Cardiac fibroblast (primary cell): ENCODE measurements at regions not wholly inside any gene's neighbourhood (a gene's known extent, or its start where the extent isn't known, plus 50 kb on each side); places are given as distances from the start of the nearest gene placed in this dataset.

Experiments
- DNase-seq, 2 donors: peaks; one replicate each; pipeline versions ENCODE4 v3.0.0 to v3.0.0-alpha.2; 2010; ENCODE audit warnings: low read depth in 2 of 2
- H3K4me3 ChIP-seq, 2 donors: replicated peaks in 1 of 2; 1 replicate in 1 of 2; 2 replicates in 1 of 2; pipeline ENCODE4 v1.5.1; 2011; ENCODE audit warnings: low read depth in 2 of 2, low read length in 2 of 2, mild to moderate bottlenecking in 2 of 2, moderate library complexity in 1 of 2
- CTCF ChIP-seq: IDR thresholded peaks from one replicate; pipeline ENCODE4 v1.5.1; 2011; ENCODE audit warnings: low read depth, mild to moderate bottlenecking, low read length, inconsistent platforms

- no peak for DNase-seq
- no peak overlapping the region for H3K4me3 ChIP-seq
- no peak for TF ChIP-seq CTCF
These were observed 121.0 kb downstream of the MRPL14 start for GRCh38 chr6:44006123-44006871.

GRCh38 chr6:44005507-44005903, 121.7 kb downstream of the MRPL14 start:
- no peak overlapping the region for H3K4me3 ChIP-seq
- no peak for TF ChIP-seq CTCF
- DNase-seq, result no peak

- no peak overlapping the region for H3K4me3 ChIP-seq
- peak in 1 of 2 donors; percentile 34 for DNase-seq
- peak; percentile 45 for TF ChIP-seq CTCF
These were observed 122.4 kb downstream of the MRPL14 start for GRCh38 chr6:44004625-44005506.

GRCh38 chr6:44004136-44004535, 123.1 kb downstream of the MRPL14 start:
- no peak for DNase-seq
- no peak overlapping the region for H3K4me3 ChIP-seq
- no peak for TF ChIP-seq CTCF

GRCh38 chr6:44003345-44004061, 123.7 kb downstream of the MRPL14 start:
- DNase-seq, result no peak
- H3K4me3 ChIP-seq, result no peak overlapping the region
- no peak for TF ChIP-seq CTCF

GRCh38 chr6:44002593-44003344, 124.5 kb downstream of the MRPL14 start:
- TF ChIP-seq CTCF, result no peak
- peak overlapping the region; percentile 38 to 41 for H3K4me3 ChIP-seq
- DNase-seq, result peak; percentile 42 to 48
